ENCODE measurements at regions not wholly inside any gene's neighbourhood (a gene's known extent, or its start where the extent isn't known, plus 50 kb on each side); places are given as distances from the start of the nearest gene placed in this dataset.

- TF ChIP-seq CTCF (IDR thresholded peaks at IDR 0.05; ENCODE audit: control extremely low read depth in 1 of 3, insufficient read depth in 1 of 3, low read depth in 1 of 3, low read length in 3 of 3), result no peak
- no peak for TF ChIP-seq EZH2 (IDR thresholded peaks at IDR 0.05; ENCODE audit: low read depth, low read length, severe bottlenecking)
- TF ChIP-seq EP300 (IDR thresholded peaks at IDR 0.05; ENCODE audit: borderline replicate concordance in 1 of 2, low read depth in 2 of 2, low read length in 2 of 2), result no peak
- TF ChIP-seq TEAD4 (IDR thresholded peaks at IDR 0.05; ENCODE audit: low read depth, low read length), result no peak
- no peak for TF ChIP-seq RAD21 (IDR thresholded peaks at IDR 0.05 in 1 of 2, conservative IDR thresholded peaks at IDR 0.05 in 1 of 2; ENCODE audit: low read depth in 2 of 2, low read length in 2 of 2)
- TF ChIP-seq SIN3A (conservative IDR thresholded peaks at IDR 0.05 in 1 of 2, IDR thresholded peaks at IDR 0.05 in 1 of 2; ENCODE audit: low read depth in 1 of 2, low read length in 2 of 2), result no peak
- TF ChIP-seq BACH1 (IDR thresholded peaks at IDR 0.05; ENCODE audit: low read length), result no peak
- no peak for TF ChIP-seq CEBPB (IDR thresholded peaks at IDR 0.05; ENCODE audit: low read depth, low read length)
- TF ChIP-seq TCF12 (IDR thresholded peaks at IDR 0.05; ENCODE audit: low read depth, low read length), result no peak
- TF ChIP-seq CHD2 (IDR thresholded peaks at IDR 0.05; ENCODE audit: low read length), result no peak
- TF ChIP-seq GABPA (IDR thresholded peaks at IDR 0.05; ENCODE audit: borderline replicate concordance, insufficient read depth, low read length), result no peak
- no peak for TF ChIP-seq MAX (IDR thresholded peaks at IDR 0.05)
- no peak for TF ChIP-seq ATF2 (IDR thresholded peaks at IDR 0.05; ENCODE audit: low read length)
These were observed 86.5 kb downstream of the MYEOV start for GRCh38 chr11:69380451-69380901.

Data from H1 (cell line).